ENCODE measurements at regions not wholly inside any gene's neighbourhood (a gene's known extent, or its start where the extent isn't known, plus 50 kb on each side); places are given as distances from the start of the nearest gene placed in this dataset.

DNA sequence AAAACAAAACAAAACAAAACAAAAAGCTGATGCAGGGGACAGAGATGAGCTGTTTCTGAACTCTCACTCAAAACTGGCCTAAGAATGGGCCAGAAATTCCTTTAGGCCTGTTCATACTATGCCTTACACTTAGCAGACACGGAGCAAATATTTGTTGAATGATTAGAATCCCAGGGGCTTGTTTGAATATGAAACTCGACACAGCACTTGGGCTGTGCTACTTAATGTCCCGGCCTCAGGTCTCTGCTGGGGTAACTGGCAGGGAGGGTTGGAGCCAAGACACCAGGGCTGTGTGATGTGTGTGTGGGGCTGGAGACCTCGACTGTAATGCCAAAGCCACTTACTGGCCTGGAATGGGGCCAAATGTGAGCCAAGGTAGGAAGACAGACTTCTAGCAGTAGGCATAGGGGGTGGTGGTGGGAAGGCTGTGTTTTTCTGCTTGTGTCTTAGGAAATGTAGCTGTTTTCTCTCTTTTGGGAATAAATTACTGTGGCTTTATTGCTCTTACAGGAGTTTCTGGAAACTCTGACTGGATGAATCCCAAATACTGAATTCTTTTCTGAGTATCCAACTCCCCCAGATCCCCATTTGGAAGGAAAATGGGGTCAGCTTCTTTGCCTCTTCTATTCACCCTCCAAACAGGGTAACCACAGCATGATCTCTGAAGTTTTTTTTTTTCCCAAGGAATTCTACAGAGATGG, 66.7 kb downstream of the EMX2 start:
- Mint-ChIP-seq H3K36me3 (ENCODE audit: insufficient read depth, unreplicated experiment) (peaks cover 6% of the 10 kb centered on the region), H3K9me3 (ENCODE audit: unreplicated experiment) (peaks cover 11% of the 10 kb centered on the region), H3K4me3 (ENCODE audit: unreplicated experiment) (peak overlapping the region; percentile 45), H3K27me3 (ENCODE audit: insufficient read depth, unreplicated experiment) (no peaks in the 10 kb centered on the region), H3K27ac (ENCODE audit: unreplicated experiment) (peak overlapping the region; percentile 84), H3K4me1 (ENCODE audit: low read depth, unreplicated experiment) (peaks cover 36% of the 10 kb centered on the region)
- H3K4me1 ChIP-seq: peaks cover 30% of the 10 kb centered on the region
- TF ChIP-seq, protein P1, sequence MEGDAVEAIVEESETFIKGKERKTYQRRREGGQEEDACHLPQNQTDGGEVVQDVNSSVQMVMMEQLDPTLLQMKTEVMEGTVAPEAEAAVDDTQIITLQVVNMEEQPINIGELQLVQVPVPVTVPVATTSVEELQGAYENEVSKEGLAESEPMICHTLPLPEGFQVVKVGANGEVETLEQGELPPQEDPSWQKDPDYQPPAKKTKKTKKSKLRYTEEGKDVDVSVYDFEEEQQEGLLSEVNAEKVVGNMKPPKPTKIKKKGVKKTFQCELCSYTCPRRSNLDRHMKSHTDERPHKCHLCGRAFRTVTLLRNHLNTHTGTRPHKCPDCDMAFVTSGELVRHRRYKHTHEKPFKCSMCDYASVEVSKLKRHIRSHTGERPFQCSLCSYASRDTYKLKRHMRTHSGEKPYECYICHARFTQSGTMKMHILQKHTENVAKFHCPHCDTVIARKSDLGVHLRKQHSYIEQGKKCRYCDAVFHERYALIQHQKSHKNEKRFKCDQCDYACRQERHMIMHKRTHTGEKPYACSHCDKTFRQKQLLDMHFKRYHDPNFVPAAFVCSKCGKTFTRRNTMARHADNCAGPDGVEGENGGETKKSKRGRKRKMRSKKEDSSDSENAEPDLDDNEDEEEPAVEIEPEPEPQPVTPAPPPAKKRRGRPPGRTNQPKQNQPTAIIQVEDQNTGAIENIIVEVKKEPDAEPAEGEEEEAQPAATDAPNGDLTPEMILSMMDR (IDR thresholded peaks at IDR 0.05; ENCODE audit: insufficient read depth in 1 of 2, low read depth in 1 of 2, low read length in 1 of 2, severe bottlenecking in 1 of 2, unreplicated experiment in 1 of 2): no peak
- H3K4me3 ChIP-seq (ENCODE audit: low read depth, low read length): no peak overlapping the region
- no peaks in the 10 kb centered on the region for H3K27me3 ChIP-seq (replicated peaks; ENCODE audit: control insufficient read depth, insufficient read depth, low read length)
- ChIA-PET POLR2A (interaction anchor here (1.0 to 1.4 kb wide), 2 partner anchors 13 to 34 kb away, joined by 3 to 4 read pairs; no protein-coding TSS in a partner anchor), CTCF (interaction anchor here (1.0 kb wide), 2 partner anchors 67 to 112 kb away, joined by 3 to 6 read pairs; partner anchors contain the start of gene EMX2)
- peak; percentile 71 to 75 for DNase-seq
- H3K9me3 ChIP-seq: no peaks in the 10 kb centered on the region; the same call in 1 of the 2 replicates
- BruUV-seq (replicated peaks): TSS peak; percentile 83
- intact Hi-C loops (cut with micrococcal nuclease; ENCODE audit: unreplicated experiment): loop anchor here (1.0 to 2.0 kb wide), 4 partner anchors 12 to 112 kb away; partner anchors contain the start of gene EMX2
- no peaks in the 10 kb centered on the region for H3K36me3 ChIP-seq (ENCODE audit: control insufficient read depth, insufficient read depth, low read length)

DNA sequence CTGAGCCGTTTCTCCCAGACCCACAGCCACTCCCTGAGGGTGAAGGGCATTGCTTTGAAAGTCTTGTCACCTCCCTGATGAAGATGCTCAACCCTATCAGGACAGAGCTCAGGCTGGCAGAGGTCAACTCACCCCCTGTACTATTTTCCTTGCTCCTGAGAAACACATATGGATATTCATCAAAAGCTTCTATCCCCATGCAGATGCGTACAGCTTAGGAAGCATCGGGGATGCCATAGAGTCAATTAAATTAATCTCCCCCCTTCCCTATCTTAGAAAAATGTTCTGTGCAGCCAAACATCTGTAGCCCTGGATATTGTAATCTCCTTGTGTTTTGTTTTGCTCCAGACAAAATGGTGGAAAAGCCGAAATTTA, 67.2 kb downstream of the EMX2 start:
- Histone ChIP-seq H3K36me3 (ENCODE audit: control insufficient read depth, insufficient read depth, low read length) (no peaks in the 10 kb centered on the region), H3K9me3 (no peaks in the 10 kb centered on the region; the same call in 1 of the 2 replicates), H3K4me1 (peaks cover 30% of the 10 kb centered on the region), H3K27me3 (replicated peaks; ENCODE audit: control insufficient read depth, insufficient read depth, low read length) (no peaks in the 10 kb centered on the region), H3K4me3 (ENCODE audit: low read depth, low read length) (no peak overlapping the region)
- ChIA-PET POLR2A (interaction anchor here (1.4 kb wide), 1 partner anchor 35 kb away, joined by 4 read pairs; no protein-coding TSS in a partner anchor), CTCF (interaction anchor here (1.0 kb wide), 1 partner anchor 67 kb away, joined by 3 read pairs; the partner anchor contains the start of gene EMX2)
- no TSS peak for BruUV-seq (replicated peaks)
- peak overlapping the region; percentile 84 for H3K27ac Mint-ChIP-seq (ENCODE audit: unreplicated experiment)
- peaks cover 40% of the 10 kb centered on the region for H3K4me1 Mint-ChIP-seq (ENCODE audit: low read depth, unreplicated experiment)
- no peak for DNase-seq
- peaks cover 6% of the 10 kb centered on the region for H3K36me3 Mint-ChIP-seq (ENCODE audit: insufficient read depth, unreplicated experiment)
- peaks cover 5% of the 10 kb centered on the region for H3K9me3 Mint-ChIP-seq (ENCODE audit: unreplicated experiment)
- H3K27me3 Mint-ChIP-seq (ENCODE audit: insufficient read depth, unreplicated experiment): no peaks in the 10 kb centered on the region
- H3K4me3 Mint-ChIP-seq (ENCODE audit: unreplicated experiment): no peak overlapping the region
- TF ChIP-seq, protein P1 (IDR thresholded peaks at IDR 0.05; ENCODE audit: insufficient read depth in 1 of 2, low read depth in 1 of 2, low read length in 1 of 2, severe bottlenecking in 1 of 2, unreplicated experiment in 1 of 2): no peak
- intact Hi-C loops (cut with micrococcal nuclease; ENCODE audit: unreplicated experiment): loop anchor here (1.0 to 2.0 kb wide), 4 partner anchors 12 to 113 kb away; partner anchors contain the start of gene EMX2

DNA sequence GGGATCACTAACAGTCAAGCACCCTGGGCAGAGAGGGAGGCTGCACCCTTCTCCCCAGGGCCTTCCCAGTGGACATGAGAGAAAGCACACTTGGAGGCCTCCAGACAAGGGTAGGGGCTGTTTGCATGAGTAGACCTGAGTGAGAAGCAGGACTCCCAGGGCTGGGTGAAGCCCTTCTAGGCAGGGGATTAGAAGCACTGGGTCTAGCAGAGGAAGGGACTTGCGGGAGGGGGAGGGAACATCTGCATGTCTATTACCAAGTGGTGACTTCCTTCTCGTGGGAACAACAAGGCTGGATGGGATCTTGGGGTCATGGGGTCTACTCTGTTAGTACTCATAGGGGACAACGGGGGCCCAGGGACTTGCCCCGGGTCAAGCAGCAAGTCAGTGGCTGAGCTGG, 67.8 kb downstream of the EMX2 start:
- DNase-seq: no peak
- CTCF ChIA-PET: no interaction called here
- peaks cover 6% of the 10 kb centered on the region for H3K36me3 Mint-ChIP-seq (ENCODE audit: insufficient read depth, unreplicated experiment)

More for the DNA sequence above, 67.8 kb downstream of the EMX2 start:
- Histone ChIP-seq H3K4me3 (ENCODE audit: low read depth, low read length) (no peak overlapping the region), H3K36me3 (ENCODE audit: control insufficient read depth, insufficient read depth, low read length) (no peaks in the 10 kb centered on the region), H3K9me3 (no peaks in the 10 kb centered on the region; the same call in 1 of the 2 replicates), H3K4me1 (peaks cover 30% of the 10 kb centered on the region), H3K27me3 (replicated peaks; ENCODE audit: control insufficient read depth, insufficient read depth, low read length) (no peaks in the 10 kb centered on the region)
- intact Hi-C loops (cut with micrococcal nuclease; ENCODE audit: unreplicated experiment): no loop called here
- no peak overlapping the region for H3K4me3 Mint-ChIP-seq (ENCODE audit: unreplicated experiment)
- no peaks in the 10 kb centered on the region for H3K27me3 Mint-ChIP-seq (ENCODE audit: insufficient read depth, unreplicated experiment)
- POLR2A ChIA-PET: no interaction called here
- TF ChIP-seq, protein P1 (IDR thresholded peaks at IDR 0.05; ENCODE audit: insufficient read depth in 1 of 2, low read depth in 1 of 2, low read length in 1 of 2, severe bottlenecking in 1 of 2, unreplicated experiment in 1 of 2): no peak
- no TSS peak for BruUV-seq (replicated peaks)
- H3K4me1 Mint-ChIP-seq (ENCODE audit: low read depth, unreplicated experiment): peaks cover 40% of the 10 kb centered on the region
- peak overlapping the region; percentile 84 for H3K27ac Mint-ChIP-seq (ENCODE audit: unreplicated experiment)
- no peaks in the 10 kb centered on the region for H3K9me3 Mint-ChIP-seq (ENCODE audit: unreplicated experiment)

Data from Caco-2 (cell line).